Tibial nerve (tissue), 4 donors: ENCODE measurements at regions not wholly inside any gene's neighbourhood (a gene's known extent, or its start where the extent isn't known, plus 50 kb on each side); places are given as distances from the start of the nearest gene placed in this dataset.

ENCODE experiments used
- DNase-seq, 2 donors: peaks; one replicate each; pipeline ENCODE4 v3.0.0-alpha.2; 2019; ENCODE audit warnings: low spot score in 2 of 2
- H3K27ac ChIP-seq, 4 donors: fragments of 200-600 bp; sonication (generic) in 3 of 4; one replicate each; pipeline ENCODE4 v1.5.1; 2017 to 2019; ENCODE audit warnings: mild to moderate bottlenecking in 1 of 4
- H3K27me3 ChIP-seq, 2 donors: fragments of 200-600 bp; sonication (generic) in 1 of 2; one replicate each; pipeline versions ENCODE4 v1.5.1 to v1.6.0; 2017 to 2019
- H3K36me3 ChIP-seq, 3 donors: fragments of 200-600 bp; sonication (generic); one replicate each; pipeline ENCODE4 v1.5.1; 2018 to 2019
- H3K4me1 ChIP-seq, 4 donors: fragments of 200-600 bp; sonication (generic) in 3 of 4; one replicate each; pipeline ENCODE4 v1.5.1; 2017 to 2019
- H3K4me3 ChIP-seq, 4 donors: fragments of 200-600 bp; sonication (generic) in 3 of 4; one replicate each; pipeline ENCODE4 v1.5.1; 2017 to 2019; ENCODE audit warnings: mild to moderate bottlenecking in 1 of 4, moderate library complexity in 1 of 4
- H3K9me3 ChIP-seq, 4 donors: fragments of 200-600 bp; sonication (generic) in 3 of 4; one replicate each; pipeline ENCODE4 v1.5.1; 2017 to 2019
- CTCF ChIP-seq, 5 experiments: fragments of 200-600 bp in 3 of 5; fragments of 450-650 bp in 2 of 5; sonication (generic) in 3 of 5; IDR thresholded peaks; one replicate each; pipeline ENCODE4 v1.5.1; 2016 to 2019; ENCODE audit warnings: antibody characterized with exemption in 5 of 5, mild to moderate bottlenecking in 3 of 5, moderate library complexity in 2 of 5
- EP300 ChIP-seq, 2 donors: sonication (generic); formaldehyde crosslinking; IDR thresholded peaks; one replicate each; pipeline ENCODE4 v1.6.1; 2017; ENCODE audit warnings: antibody characterized with exemption in 2 of 2, mild to moderate bottlenecking in 1 of 2
- POLR2A ChIP-seq, 2 donors: fragments of 450-650 bp; IDR thresholded peaks; one replicate each; pipeline ENCODE4 v1.6.1; 2017; ENCODE audit warnings: antibody characterized with exemption in 2 of 2, mild to moderate bottlenecking in 2 of 2, moderate library complexity in 2 of 2
- WGBS, 2 donors: methylation state at CpG; one replicate each; pipeline ENCODE4 v1.1.5; 2018; 5-methylcytosine and 5-hydroxymethylcytosine counted together

- H3K27ac ChIP-seq, result no peak overlapping the region
- TF ChIP-seq POLR2A (IDR thresholded peaks at IDR 0.05) (no peak), CTCF (IDR thresholded peaks at IDR 0.05) (no peak), EP300 (IDR thresholded peaks at IDR 0.05) (no peak)
- H3K36me3 ChIP-seq, result no peaks in the 10 kb centered on the region
- no peak for DNase-seq
- no peak overlapping the region for H3K4me3 ChIP-seq
- peaks cover 0 to 6% (median 0%) of the 10 kb centered on the region in 4 donors for H3K9me3 ChIP-seq
- no peaks in the 10 kb centered on the region for H3K4me1 ChIP-seq
- H3K27me3 ChIP-seq, result no peaks in the 10 kb centered on the region
- WGBS, 2 donors, result 81 to 96% methylated on average over 1 of the region's 1 CpG
These were observed 829.9 kb downstream of the NCAM2 start for GRCh38 chr21:21828130-21828529.

- no peak for DNase-seq
- H3K4me3 ChIP-seq, result no peak overlapping the region
- H3K4me1 ChIP-seq, result no peaks in the 10 kb centered on the region
- WGBS, 2 donors, result 91 to 94% methylated on average over 11 of the region's 11 CpGs
- peaks cover 0 to 6% (median 0%) of the 10 kb centered on the region in 4 donors for H3K9me3 ChIP-seq
- H3K36me3 ChIP-seq, result no peaks in the 10 kb centered on the region
- no peaks in the 10 kb centered on the region for H3K27me3 ChIP-seq
- H3K27ac ChIP-seq, result no peak overlapping the region
- no peak for TF ChIP-seq POLR2A (IDR thresholded peaks at IDR 0.05)
- TF ChIP-seq EP300 (IDR thresholded peaks at IDR 0.05), result no peak
These were observed 832.8 kb downstream of the NCAM2 start for GRCh38 chr21:21831036-21831435.

- WGBS, 2 donors, result 70 to 83% methylated on average over 1 of the region's 1 CpG
- Histone ChIP-seq H3K36me3 (no peaks in the 10 kb centered on the region), H3K4me1 (no peaks in the 10 kb centered on the region), H3K27me3 (no peaks in the 10 kb centered on the region), H3K9me3 (no peaks in the 10 kb centered on the region), H3K27ac (no peak overlapping the region), H3K4me3 (no peak overlapping the region)
- no peak for DNase-seq
- TF ChIP-seq EP300 (IDR thresholded peaks at IDR 0.05), result no peak
- no peak for TF ChIP-seq POLR2A (IDR thresholded peaks at IDR 0.05)
- no peak for TF ChIP-seq CTCF (IDR thresholded peaks at IDR 0.05)
These were observed 847.7 kb downstream of the NCAM2 start for GRCh38 chr21:21845901-21846300.

GRCh38 chr21:21851205-21851604, 853.0 kb downstream of the NCAM2 start:
- Histone ChIP-seq H3K4me1 (no peaks in the 10 kb centered on the region), H3K9me3 (no peaks in the 10 kb centered on the region), H3K36me3 (no peaks in the 10 kb centered on the region), H3K27ac (no peak overlapping the region), H3K4me3 (no peak overlapping the region), H3K27me3 (no peaks in the 10 kb centered on the region)
- TF ChIP-seq CTCF (IDR thresholded peaks at IDR 0.05) (no peak), EP300 (IDR thresholded peaks at IDR 0.05) (no peak), POLR2A (IDR thresholded peaks at IDR 0.05) (no peak)
- DNase-seq, result no peak

- H3K9me3 ChIP-seq, result no peaks in the 10 kb centered on the region
- no peak for DNase-seq
- H3K27me3 ChIP-seq, result no peaks in the 10 kb centered on the region
- 49 to 53% methylated on average over 3 of the region's 3 CpGs for WGBS, 2 donors
- H3K4me3 ChIP-seq, result no peak overlapping the region
- H3K4me1 ChIP-seq, result no peaks in the 10 kb centered on the region
- no peaks in the 10 kb centered on the region for H3K36me3 ChIP-seq
- TF ChIP-seq POLR2A (IDR thresholded peaks at IDR 0.05) (no peak), CTCF (IDR thresholded peaks at IDR 0.05) (no peak), EP300 (IDR thresholded peaks at IDR 0.05) (no peak)
- H3K27ac ChIP-seq, result no peak overlapping the region
These were observed 853.4 kb downstream of the NCAM2 start for GRCh38 chr21:21851657-21852056.
